ENCODE measurements at regions not wholly inside any gene's neighbourhood (a gene's known extent, or its start where the extent isn't known, plus 50 kb on each side); places are given as distances from the start of the nearest gene placed in this dataset.
"Not testable (repeated sequence)": the region's sequence is repeated elsewhere in the genome, so short reads cannot be mapped to it uniquely, and the experiment has no call there.

GRCh38 chr2:110311713-110312444, 99.5 kb upstream of the MTLN start:
- not testable (repeated sequence) for TF ChIP-seq CTCF, POLR2A (IDR thresholded peaks at IDR 0.05)

All from lower leg skin (tissue), 3 donors.